Adipocyte (in vitro differentiated cells): ENCODE measurements at regions not wholly inside any gene's neighbourhood (a gene's known extent, or its start where the extent isn't known, plus 50 kb on each side); places are given as distances from the start of the nearest gene placed in this dataset.

Experiments
- DNase-seq: peaks from one replicate; pipeline ENCODE4 v3.0.0-alpha.2; 2015; ENCODE audit warnings: low read depth
- H3K27me3 ChIP-seq: replicated peaks from 2 replicates; pipeline ENCODE4 v1.7.0; 2013; ENCODE audit warnings: mild to moderate bottlenecking, low read length, moderate library complexity; ENCODE audit not compliant: control insufficient read depth, insufficient read depth
- H3K36me3 ChIP-seq: 2 replicates; pipeline ENCODE4 v1.7.0; 2013; ENCODE audit warnings: low read length, mild to moderate bottlenecking, moderate library complexity; ENCODE audit not compliant: control insufficient read depth, insufficient read depth, severe bottlenecking
- H3K4me1 ChIP-seq: 2 replicates; pipeline ENCODE4 v1.7.0; 2013; ENCODE audit warnings: mild to moderate bottlenecking, low read length, moderate library complexity; ENCODE audit not compliant: control insufficient read depth, insufficient read depth
- H3K4me3 ChIP-seq: 2 replicates; pipeline ENCODE4 v1.7.0; 2013; ENCODE audit warnings: mild to moderate bottlenecking, low read length, moderate library complexity
- H3K9ac ChIP-seq: 2 replicates; pipeline ENCODE4 v1.7.0; 2013; ENCODE audit warnings: mild to moderate bottlenecking, low read length, moderate library complexity
- H3K9me3 ChIP-seq: 2 replicates; pipeline ENCODE4 v1.7.0; 2013; ENCODE audit warnings: mild to moderate bottlenecking, low read length, moderate library complexity; ENCODE audit not compliant: control insufficient read depth

DNA sequence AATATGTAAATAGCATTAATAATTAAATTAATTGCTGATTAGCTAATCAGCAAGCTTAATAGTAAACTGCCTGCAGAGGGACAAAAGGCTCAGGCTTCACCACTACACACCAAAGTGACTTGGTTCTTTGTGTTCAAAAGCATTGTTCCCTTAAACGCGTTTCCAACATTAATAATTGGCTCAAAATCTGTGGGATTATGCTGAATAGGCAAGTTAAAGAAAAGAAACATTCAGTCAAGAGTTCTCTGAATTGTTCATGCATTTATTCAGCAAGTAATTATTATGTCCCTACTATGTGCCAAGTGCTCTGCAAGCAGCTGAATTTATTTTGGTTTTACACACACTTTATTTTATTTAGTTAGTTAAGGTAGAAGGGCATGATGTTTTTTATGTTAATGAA, 558.5 kb upstream of the ARRDC4 start:
- H3K27me3 ChIP-seq = no peaks in the 10 kb centered on the region
- H3K4me1 ChIP-seq = no peaks in the 10 kb centered on the region
- H3K9me3 ChIP-seq = no peaks in the 10 kb centered on the region
- DNase-seq = no peak
- H3K36me3 ChIP-seq = no peaks in the 10 kb centered on the region
- no peak overlapping the region for H3K4me3 ChIP-seq
- H3K9ac ChIP-seq = no peak overlapping the region

DNA sequence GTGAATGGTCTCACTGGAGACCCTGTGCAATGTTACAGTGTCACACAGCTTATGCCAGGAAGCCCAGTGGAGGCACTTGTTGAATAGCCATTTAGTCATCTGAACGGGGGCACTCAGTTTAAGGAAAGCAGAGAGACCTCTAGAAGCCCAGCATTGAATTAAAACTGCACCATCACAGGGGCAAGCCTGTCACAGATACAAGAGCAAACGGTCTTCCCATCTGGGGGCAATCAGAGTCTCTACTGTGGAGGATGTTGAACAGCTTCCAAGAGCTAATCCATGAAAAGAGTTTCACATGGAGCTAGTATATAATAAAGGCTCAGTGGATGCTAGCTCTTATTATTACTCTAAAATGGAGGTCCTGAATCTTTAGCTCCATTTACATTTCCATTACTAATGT, 553.7 kb upstream of the ARRDC4 start:
- DNase-seq = no peak

DNA sequence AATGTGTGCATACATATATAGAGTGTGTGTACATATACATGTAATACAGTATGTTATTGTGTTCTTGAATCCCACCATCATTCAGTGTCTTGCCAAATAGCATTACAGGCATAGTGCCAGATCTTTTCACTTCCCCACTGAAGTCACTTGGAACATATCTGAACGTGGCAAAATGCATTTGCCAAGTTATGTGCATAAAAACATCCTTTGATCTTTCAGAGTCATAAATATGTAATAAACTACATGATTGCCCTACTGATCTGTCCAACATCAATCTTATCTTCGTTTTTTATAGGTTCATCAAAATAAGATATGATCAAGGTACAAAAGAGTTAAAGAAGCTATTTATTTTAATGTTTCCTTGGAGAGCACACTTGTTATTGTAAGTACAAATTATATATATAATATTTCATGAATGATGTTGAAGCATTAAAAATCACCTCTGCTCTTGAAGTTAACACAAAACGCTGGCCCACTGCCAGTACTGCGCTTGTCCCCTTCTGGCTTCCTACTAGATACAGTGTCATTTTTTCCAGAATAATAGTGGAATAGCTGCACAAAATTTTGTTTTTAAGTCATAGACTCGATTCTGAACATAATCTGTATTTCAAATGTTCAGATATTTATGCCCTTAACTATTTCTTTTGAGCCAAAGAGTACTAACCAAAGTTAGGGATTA, 549.5 kb upstream of the ARRDC4 start:
- H3K4me1 ChIP-seq = no peaks in the 10 kb centered on the region
- no peaks in the 10 kb centered on the region for H3K36me3 ChIP-seq
- no peak overlapping the region for H3K4me3 ChIP-seq
- no peak overlapping the region for H3K9ac ChIP-seq
- no peaks in the 10 kb centered on the region for H3K9me3 ChIP-seq
- H3K27me3 ChIP-seq = no peaks in the 10 kb centered on the region
- no peak for DNase-seq

More for the DNA sequence above, 553.7 kb upstream of the ARRDC4 start:
- Histone ChIP-seq H3K4me1 (no peaks in the 10 kb centered on the region), H3K36me3 (no peaks in the 10 kb centered on the region), H3K27me3 (no peaks in the 10 kb centered on the region), H3K9me3 (no peaks in the 10 kb centered on the region), H3K9ac (no peak overlapping the region), H3K4me3 (no peak overlapping the region)

DNA sequence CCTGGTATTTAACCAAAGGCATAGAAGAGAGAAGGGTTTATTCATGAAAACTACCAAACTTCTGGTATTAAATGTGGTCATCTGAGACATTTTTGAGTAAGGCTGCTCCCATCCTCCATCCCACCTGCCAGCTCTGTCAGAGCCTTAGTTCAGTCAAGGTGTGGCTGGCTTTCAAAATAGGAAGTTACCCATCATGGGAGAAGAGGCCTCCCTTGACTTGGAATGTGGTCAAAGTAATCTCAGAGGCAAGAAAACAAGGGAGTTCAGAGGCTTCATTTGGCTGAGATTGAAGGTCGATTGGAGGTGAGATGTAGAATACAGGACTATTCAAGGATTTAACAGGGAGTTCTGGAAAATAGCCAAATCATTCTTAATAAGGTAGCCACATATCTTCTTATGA, 540.4 kb upstream of the ARRDC4 start:
- no peaks in the 10 kb centered on the region for H3K27me3 ChIP-seq
- no peaks in the 10 kb centered on the region for H3K4me1 ChIP-seq
- DNase-seq = no peak
- no peak overlapping the region for H3K4me3 ChIP-seq
- no peak overlapping the region for H3K9ac ChIP-seq
- no peaks in the 10 kb centered on the region for H3K36me3 ChIP-seq
- H3K9me3 ChIP-seq = no peaks in the 10 kb centered on the region

DNA sequence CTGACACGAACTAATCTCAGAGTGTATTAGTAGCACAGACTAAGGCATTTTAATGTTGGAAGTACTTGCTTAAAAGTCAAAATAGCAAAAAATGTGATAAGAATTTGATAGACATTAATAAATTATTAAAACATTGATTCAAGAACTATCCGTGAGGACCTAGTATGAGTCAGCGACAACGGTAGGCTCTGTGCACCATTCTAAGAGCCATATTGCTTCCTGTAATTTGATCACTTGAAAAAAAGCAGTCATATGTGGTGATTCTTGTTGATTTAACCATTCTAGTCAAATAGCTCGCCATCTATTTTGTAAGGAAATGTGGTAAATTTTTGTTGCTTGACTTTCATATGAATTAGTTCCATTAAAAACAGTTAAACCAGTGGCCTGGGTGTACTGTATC, 534.9 kb upstream of the ARRDC4 start:
- H3K4me1 ChIP-seq = no peaks in the 10 kb centered on the region
- DNase-seq = no peak
- H3K9ac ChIP-seq = no peak overlapping the region
- H3K4me3 ChIP-seq = no peak overlapping the region
- peaks cover 4% of the 10 kb centered on the region for H3K9me3 ChIP-seq
- no peaks in the 10 kb centered on the region for H3K36me3 ChIP-seq
- H3K27me3 ChIP-seq = no peaks in the 10 kb centered on the region

DNA sequence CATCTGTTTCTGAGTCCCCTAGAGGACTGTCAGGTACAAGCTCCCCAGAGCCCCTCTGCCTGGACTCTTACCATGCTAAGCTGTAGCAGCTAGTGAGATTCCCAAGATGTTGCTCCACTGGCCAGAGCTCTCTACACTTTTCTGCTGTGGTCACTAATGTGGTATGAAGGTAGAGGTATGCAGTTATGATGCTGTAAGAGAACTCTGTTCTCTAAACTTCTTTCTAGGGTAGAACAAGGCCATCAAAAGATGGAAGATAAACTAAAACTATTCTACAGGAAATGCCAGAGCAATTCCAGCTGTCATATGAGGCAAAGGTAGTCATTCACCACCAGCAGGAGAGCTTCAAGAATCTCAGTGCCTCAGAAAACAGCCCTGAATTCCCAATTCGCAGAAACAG, 517.4 kb upstream of the ARRDC4 start:
- no peak for DNase-seq
- no peaks in the 10 kb centered on the region for H3K4me1 ChIP-seq
- H3K27me3 ChIP-seq = no peaks in the 10 kb centered on the region
- H3K36me3 ChIP-seq = no peaks in the 10 kb centered on the region
- H3K4me3 ChIP-seq = no peak overlapping the region
- H3K9ac ChIP-seq = no peak overlapping the region
- H3K9me3 ChIP-seq = peaks cover 3% of the 10 kb centered on the region

DNA sequence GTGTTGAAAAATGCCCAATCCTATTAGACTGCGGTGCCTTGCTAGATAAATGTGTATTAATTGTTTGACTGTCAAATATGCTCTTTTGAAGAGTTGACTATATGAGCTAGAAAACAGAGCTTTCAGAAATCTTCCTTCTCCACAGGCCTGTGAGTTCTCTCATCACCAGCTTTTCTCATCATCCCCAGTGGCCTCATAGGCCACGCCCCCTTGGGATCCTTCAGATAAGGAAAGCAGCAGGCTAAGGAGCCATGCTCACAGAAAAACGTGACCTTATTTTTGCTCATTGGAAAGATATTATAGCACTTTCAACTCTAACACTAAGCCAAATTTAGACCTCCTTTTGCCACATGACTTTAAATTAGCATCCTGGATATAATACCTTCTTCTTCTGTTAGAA, 514.4 kb upstream of the ARRDC4 start:
- no peak for DNase-seq
- H3K9me3 ChIP-seq = peaks cover 6% of the 10 kb centered on the region
- no peak overlapping the region for H3K9ac ChIP-seq
- no peak overlapping the region for H3K4me3 ChIP-seq
- no peaks in the 10 kb centered on the region for H3K4me1 ChIP-seq
- no peaks in the 10 kb centered on the region for H3K27me3 ChIP-seq
- H3K36me3 ChIP-seq = no peaks in the 10 kb centered on the region

DNA sequence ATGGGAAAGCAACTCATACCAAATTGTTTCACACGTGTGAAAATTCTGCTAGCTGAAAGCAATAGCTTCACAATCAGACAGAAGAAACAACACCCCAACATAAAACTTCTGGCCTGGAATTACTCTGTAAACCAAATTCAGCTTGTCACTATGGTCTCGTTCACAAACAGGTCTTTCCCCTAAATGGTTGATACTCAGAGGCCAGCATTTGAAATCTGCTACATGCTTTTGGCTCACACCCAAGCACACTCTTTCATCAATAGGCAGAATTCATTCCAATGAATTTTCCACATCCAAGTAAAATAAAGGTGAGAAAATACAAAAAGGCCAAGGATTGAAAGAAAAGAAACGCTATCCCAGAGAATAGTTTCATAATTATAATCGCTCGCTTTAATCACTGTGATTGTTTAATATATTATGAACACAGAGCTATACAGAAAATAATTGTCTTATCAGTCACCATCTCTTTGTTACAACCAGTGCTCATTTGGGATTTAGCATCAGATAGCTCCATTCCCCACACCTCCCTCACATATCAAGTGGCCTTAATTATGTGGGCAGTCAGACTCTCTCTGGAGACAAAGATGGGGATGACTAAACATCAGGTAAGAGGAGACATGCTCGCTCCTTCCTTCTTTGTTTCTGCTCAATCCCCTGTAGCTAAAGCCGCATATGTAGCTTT, 503.8 kb upstream of the ARRDC4 start:
- H3K9ac ChIP-seq = no peak overlapping the region
- no peaks in the 10 kb centered on the region for H3K4me1 ChIP-seq
- no peaks in the 10 kb centered on the region for H3K27me3 ChIP-seq
- no peak for DNase-seq
- H3K9me3 ChIP-seq = no peaks in the 10 kb centered on the region
- no peak overlapping the region for H3K4me3 ChIP-seq
- H3K36me3 ChIP-seq = no peaks in the 10 kb centered on the region

DNA sequence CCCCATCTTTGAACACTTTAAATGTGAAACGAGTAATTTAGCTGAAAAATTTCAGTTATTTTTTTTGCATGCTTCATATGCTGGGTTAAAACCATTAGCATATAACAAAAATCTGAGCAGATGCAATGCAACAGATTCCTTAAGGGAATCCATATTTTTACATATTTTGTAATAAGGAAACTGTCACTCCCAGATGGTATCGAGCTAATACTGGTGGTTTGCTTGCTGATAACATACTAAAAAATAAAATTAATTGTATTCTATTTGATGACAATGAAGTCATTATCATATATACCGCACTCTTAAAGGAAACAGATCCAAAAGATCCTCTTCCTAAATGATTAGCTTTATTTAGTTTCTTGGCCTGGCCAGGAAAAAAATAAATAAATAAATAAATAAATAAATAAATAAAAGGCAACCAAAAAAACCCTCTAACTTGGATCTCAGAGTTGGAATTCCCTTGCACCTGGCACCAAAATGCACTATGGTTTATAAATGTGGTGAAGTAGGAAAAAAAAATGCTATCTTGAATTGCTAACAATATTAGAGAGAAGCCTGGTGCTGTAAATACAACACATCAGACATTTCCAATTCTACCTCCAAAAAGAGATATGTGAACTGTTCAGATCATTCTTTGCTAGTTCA, 503.2 kb upstream of the ARRDC4 start:
- H3K36me3 ChIP-seq = no peaks in the 10 kb centered on the region
- H3K27me3 ChIP-seq = no peaks in the 10 kb centered on the region
- H3K4me1 ChIP-seq = no peaks in the 10 kb centered on the region
- no peak overlapping the region for H3K9ac ChIP-seq
- no peaks in the 10 kb centered on the region for H3K9me3 ChIP-seq
- no peak overlapping the region for H3K4me3 ChIP-seq
- DNase-seq = no peak

DNA sequence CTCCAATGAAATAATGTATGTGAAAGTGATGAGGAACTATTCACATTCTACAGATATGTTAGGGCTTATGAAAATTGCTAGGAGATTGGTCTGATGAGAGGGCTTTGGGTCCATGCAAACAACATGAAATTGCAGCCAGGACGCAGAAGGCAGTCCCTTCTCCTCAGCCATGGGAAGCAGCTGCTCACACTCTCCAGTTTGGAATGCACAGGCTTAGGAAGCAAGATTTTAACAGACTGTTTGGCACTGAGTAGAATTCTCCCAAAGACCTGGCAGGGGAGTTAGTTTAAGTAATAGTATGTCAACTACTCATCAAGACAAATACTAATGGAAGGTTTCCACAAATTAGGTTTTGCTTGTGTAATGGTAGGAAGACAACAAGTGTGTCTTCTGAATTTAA, 500.7 kb upstream of the ARRDC4 start:
- H3K9me3 ChIP-seq = no peaks in the 10 kb centered on the region
- H3K4me1 ChIP-seq = no peaks in the 10 kb centered on the region
- H3K36me3 ChIP-seq = no peaks in the 10 kb centered on the region
- H3K4me3 ChIP-seq = no peak overlapping the region
- no peak overlapping the region for H3K9ac ChIP-seq
- H3K27me3 ChIP-seq = no peaks in the 10 kb centered on the region
- no peak for DNase-seq

DNA sequence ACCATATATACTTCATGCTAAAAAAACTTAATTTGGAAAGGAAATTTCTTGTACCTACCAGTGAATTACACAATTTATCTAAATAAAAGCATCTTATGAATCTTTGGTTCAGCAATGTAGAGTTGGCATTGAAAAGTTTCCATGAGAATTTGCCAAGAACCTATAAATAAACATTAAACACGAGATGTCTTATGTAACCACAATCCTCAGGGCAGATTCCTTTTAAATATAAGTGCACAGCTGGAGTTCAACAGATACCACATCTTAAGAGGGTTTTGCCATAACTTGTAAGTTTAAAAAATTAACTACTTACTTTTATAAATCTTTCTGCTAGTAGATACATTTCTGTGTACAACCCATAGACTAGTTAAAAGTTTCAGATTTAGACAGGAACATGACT, 499.3 kb upstream of the ARRDC4 start:
- H3K9ac ChIP-seq = no peak overlapping the region
- no peak for DNase-seq

More for the DNA sequence above, 499.3 kb upstream of the ARRDC4 start:
- Histone ChIP-seq H3K9me3 (no peaks in the 10 kb centered on the region), H3K4me1 (no peaks in the 10 kb centered on the region), H3K27me3 (no peaks in the 10 kb centered on the region), H3K4me3 (no peak overlapping the region), H3K36me3 (no peaks in the 10 kb centered on the region)
